Caco-2 (cell line): ENCODE measurements at regions not wholly inside any gene's neighbourhood (a gene's known extent, or its start where the extent isn't known, plus 50 kb on each side); places are given as distances from the start of the nearest gene placed in this dataset.
A peak's percentile ranks its signal among the peaks of the same experiment; 100 is the strongest.

Experiments
- BruUV-seq: library from RNA; stranded (reverse); fragments of 400-500 nt; replicated peaks from 2 replicates; lab custom pipeline; 2021; lab: Mats Ljungman, UMichigan
- CTCF ChIA-PET: fragments of 300-600 bp; sonication (Branson Sonifier 250); formaldehyde crosslinking; loops from one replicate; lab custom pipeline; 2022; ENCODE audit warnings: antibody characterized with exemption; lab: Charles Lee
- POLR2A ChIA-PET: fragments of 300-600 bp; sonication (Branson Sonifier 250); formaldehyde crosslinking; loops from one replicate; lab custom pipeline; 2022; ENCODE audit warnings: antibody characterized with exemption; lab: Charles Lee
- DNase-seq, 2 experiments: peaks; one replicate each; pipeline versions ENCODE4 v3.0.0 to v3.0.0-alpha.2; 2020 to 2022
- H3K27me3 ChIP-seq: replicated peaks from 2 replicates; pipeline ENCODE4 v1.6.0; 2011; ENCODE audit warnings: low read length; ENCODE audit not compliant: control insufficient read depth, insufficient read depth
- H3K36me3 ChIP-seq: 2 replicates; pipeline ENCODE4 v1.5.1; 2011; ENCODE audit warnings: low read length; ENCODE audit not compliant: control insufficient read depth, insufficient read depth
- H3K4me1 ChIP-seq: fragments of 250-450 bp; sonication (Bioruptor Pico); 2 replicates; pipeline ENCODE4 v1.5.1; 2020; ENCODE audit warnings: mild to moderate bottlenecking
- H3K4me3 ChIP-seq: 2 replicates; pipeline ENCODE4 v1.5.1; 2011; ENCODE audit warnings: low read depth, mild to moderate bottlenecking, control low read depth, low read length
- H3K9me3 ChIP-seq: fragments of 250-450 bp; sonication (Bioruptor Pico); 2 replicates; pipeline ENCODE4 v1.5.1; 2020; ENCODE audit warnings: mild to moderate bottlenecking, moderate library complexity
- H3K27ac Mint-ChIP-seq: one replicate; pipeline ENCODE4 v1.8.0; 2022; ENCODE audit warnings: mixed read lengths; ENCODE audit not compliant: unreplicated experiment
- H3K27me3 Mint-ChIP-seq: one replicate; pipeline ENCODE4 v1.8.0; 2022; ENCODE audit warnings: mixed read lengths; ENCODE audit not compliant: insufficient read depth, unreplicated experiment
- H3K36me3 Mint-ChIP-seq: one replicate; pipeline ENCODE4 v1.8.0; 2022; ENCODE audit warnings: mild to moderate bottlenecking, mixed read lengths; ENCODE audit not compliant: insufficient read depth, unreplicated experiment
- H3K4me1 Mint-ChIP-seq: one replicate; pipeline ENCODE4 v1.8.0; 2022; ENCODE audit warnings: low read depth, mixed read lengths; ENCODE audit not compliant: unreplicated experiment
- H3K4me3 Mint-ChIP-seq: one replicate; pipeline ENCODE4 v1.8.0; 2022; ENCODE audit warnings: mild to moderate bottlenecking, moderate library complexity, mixed read lengths; ENCODE audit not compliant: unreplicated experiment
- H3K9me3 Mint-ChIP-seq: one replicate; pipeline ENCODE4 v1.8.0; 2022; ENCODE audit warnings: mixed read lengths; ENCODE audit not compliant: unreplicated experiment
- intact Hi-C: fragments of 100-400 bp; cut with micrococcal nuclease; formaldehyde crosslinking; loops from one replicate; pipeline ENCODE4 v1.10.0; 2022; ENCODE audit not compliant: unreplicated experiment
- TF ChIP-seq, protein P1 (sequence below), 2 experiments: fragments of 200-600 bp in 1 of 2; IDR thresholded peaks; 1 replicate in 1 of 2; 2 replicates in 1 of 2; pipeline versions ENCODE4 v1.5.1 to v1.8.0; 2011 to 2022; ENCODE audit warnings: antibody characterized with exemption in 1 of 2, control low read depth in 1 of 2, inconsistent platforms in 1 of 2, low read depth in 1 of 2, low read length in 1 of 2, mild to moderate bottlenecking in 1 of 2, moderate library complexity in 1 of 2; ENCODE audit not compliant: insufficient read depth in 1 of 2, severe bottlenecking in 1 of 2, unreplicated experiment in 1 of 2

GRCh38 chr13:91014696-91015095 is 332.8 kb upstream of the MIR17HG start:
- H3K36me3 ChIP-seq: no peaks in the 10 kb centered on the region
- no peak overlapping the region for H3K4me3 ChIP-seq
- H3K36me3 Mint-ChIP-seq: no peaks in the 10 kb centered on the region
- intact Hi-C loops: no loop called here
- H3K27me3 ChIP-seq: no peaks in the 10 kb centered on the region
- no peaks in the 10 kb centered on the region for H3K9me3 Mint-ChIP-seq
- CTCF ChIA-PET: no interaction called here
- TF ChIP-seq, protein P1, sequence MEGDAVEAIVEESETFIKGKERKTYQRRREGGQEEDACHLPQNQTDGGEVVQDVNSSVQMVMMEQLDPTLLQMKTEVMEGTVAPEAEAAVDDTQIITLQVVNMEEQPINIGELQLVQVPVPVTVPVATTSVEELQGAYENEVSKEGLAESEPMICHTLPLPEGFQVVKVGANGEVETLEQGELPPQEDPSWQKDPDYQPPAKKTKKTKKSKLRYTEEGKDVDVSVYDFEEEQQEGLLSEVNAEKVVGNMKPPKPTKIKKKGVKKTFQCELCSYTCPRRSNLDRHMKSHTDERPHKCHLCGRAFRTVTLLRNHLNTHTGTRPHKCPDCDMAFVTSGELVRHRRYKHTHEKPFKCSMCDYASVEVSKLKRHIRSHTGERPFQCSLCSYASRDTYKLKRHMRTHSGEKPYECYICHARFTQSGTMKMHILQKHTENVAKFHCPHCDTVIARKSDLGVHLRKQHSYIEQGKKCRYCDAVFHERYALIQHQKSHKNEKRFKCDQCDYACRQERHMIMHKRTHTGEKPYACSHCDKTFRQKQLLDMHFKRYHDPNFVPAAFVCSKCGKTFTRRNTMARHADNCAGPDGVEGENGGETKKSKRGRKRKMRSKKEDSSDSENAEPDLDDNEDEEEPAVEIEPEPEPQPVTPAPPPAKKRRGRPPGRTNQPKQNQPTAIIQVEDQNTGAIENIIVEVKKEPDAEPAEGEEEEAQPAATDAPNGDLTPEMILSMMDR (IDR thresholded peaks at IDR 0.05; ENCODE audit: insufficient read depth in 1 of 2, low read depth in 1 of 2, low read length in 1 of 2, severe bottlenecking in 1 of 2, unreplicated experiment in 1 of 2): no peak
- no TSS peak for BruUV-seq
- POLR2A ChIA-PET: no interaction called here
- no peaks in the 10 kb centered on the region for H3K4me1 ChIP-seq
- H3K4me1 Mint-ChIP-seq: no peaks in the 10 kb centered on the region
- H3K9me3 ChIP-seq: no peaks in the 10 kb centered on the region
- no peak overlapping the region for H3K4me3 Mint-ChIP-seq
- H3K27ac Mint-ChIP-seq: no peak overlapping the region
- peaks cover 6% of the 10 kb centered on the region for H3K27me3 Mint-ChIP-seq
- DNase-seq: no peak

GRCh38 chr13:91017031-91017668 is 330.3 kb upstream of the MIR17HG start:
- no peaks in the 10 kb centered on the region for H3K36me3 Mint-ChIP-seq
- H3K9me3 ChIP-seq: no peaks in the 10 kb centered on the region
- H3K27me3 ChIP-seq: no peaks in the 10 kb centered on the region
- peaks cover 7% of the 10 kb centered on the region for H3K27me3 Mint-ChIP-seq
- H3K27ac Mint-ChIP-seq: no peak overlapping the region
- TF ChIP-seq, protein P1 (IDR thresholded peaks at IDR 0.05; ENCODE audit: insufficient read depth in 1 of 2, low read depth in 1 of 2, low read length in 1 of 2, severe bottlenecking in 1 of 2, unreplicated experiment in 1 of 2): peak; percentile 82 to 87
- no peak overlapping the region for H3K4me3 Mint-ChIP-seq
- ChIA-PET CTCF (interaction anchor here (0.7 to 1.0 kb wide), 3 partner anchors 142 to 168 kb away, joined by 3 to 4 read pairs (median 3); no protein-coding TSS in a partner anchor), POLR2A (no interaction called here)
- intact Hi-C loops: loop anchor here (1.0 to 2.0 kb wide), 6 partner anchors 49 to 561 kb away; no protein-coding TSS in a partner anchor
- H3K36me3 ChIP-seq: no peaks in the 10 kb centered on the region
- H3K9me3 Mint-ChIP-seq: no peaks in the 10 kb centered on the region
- H3K4me3 ChIP-seq: no peak overlapping the region
- no peaks in the 10 kb centered on the region for H3K4me1 ChIP-seq
- DNase-seq: peak; percentile 52 to 71
- BruUV-seq: no TSS peak
- H3K4me1 Mint-ChIP-seq: no peaks in the 10 kb centered on the region

- BruUV-seq: no TSS peak
- intact Hi-C loops: loop anchor here (1.0 to 2.0 kb wide), 6 partner anchors 49 to 561 kb away; no protein-coding TSS in a partner anchor
- no peaks in the 10 kb centered on the region for H3K4me1 Mint-ChIP-seq
- no peaks in the 10 kb centered on the region for H3K4me1 ChIP-seq
- H3K4me3 ChIP-seq: no peak overlapping the region
- ChIA-PET CTCF (interaction anchor here (0.6 to 1.0 kb wide), 4 partner anchors 143 to 238 kb away, joined by 3 to 5 read pairs (median 4); no protein-coding TSS in a partner anchor), POLR2A (no interaction called here)
- H3K36me3 ChIP-seq: no peaks in the 10 kb centered on the region
- no peak overlapping the region for H3K27ac Mint-ChIP-seq
- TF ChIP-seq, protein P1 (IDR thresholded peaks at IDR 0.05; ENCODE audit: insufficient read depth in 1 of 2, low read depth in 1 of 2, low read length in 1 of 2, severe bottlenecking in 1 of 2, unreplicated experiment in 1 of 2): no peak
- DNase-seq: no peak
- no peaks in the 10 kb centered on the region for H3K9me3 ChIP-seq
- H3K36me3 Mint-ChIP-seq: no peaks in the 10 kb centered on the region
- no peaks in the 10 kb centered on the region for H3K27me3 ChIP-seq
- peaks cover 7% of the 10 kb centered on the region for H3K27me3 Mint-ChIP-seq
- no peak overlapping the region for H3K4me3 Mint-ChIP-seq
- no peaks in the 10 kb centered on the region for H3K9me3 Mint-ChIP-seq
These were observed 329.8 kb upstream of the MIR17HG start for GRCh38 chr13:91017669-91018053.
